ENCODE measurements at regions not wholly inside any gene's neighbourhood (a gene's known extent, or its start where the extent isn't known, plus 50 kb on each side); places are given as distances from the start of the nearest gene placed in this dataset.

GRCh38 chr13:29664591-29664990 is 69.1 kb upstream of the SLC7A1 start:
- Histone ChIP-seq H3K4me3 (ENCODE audit: insufficient read depth, low read depth, low read length) (no peak overlapping the region), H3K9me3 (ENCODE audit: insufficient read depth, low read depth, low read length) (no peaks in the 10 kb centered on the region), H3K4me1 (ENCODE audit: insufficient read depth, low read length) (no peaks in the 10 kb centered on the region), H3K4me2 (ENCODE audit: low read length) (no peak overlapping the region), H3K27me3 (ENCODE audit: insufficient read depth, low read length) (no peaks in the 10 kb centered on the region), H4K20me1 (ENCODE audit: insufficient read depth, low read length) (no peaks in the 10 kb centered on the region), H3K79me2 (ENCODE audit: insufficient read depth, low read length) (no peaks in the 10 kb centered on the region), H3K27ac (ENCODE audit: low read depth, low read length) (no peak overlapping the region), H3K9ac (ENCODE audit: low read length) (no peak overlapping the region), H2AFZ (ENCODE audit: low read depth, low read length) (no peak overlapping the region), H3K36me3 (ENCODE audit: insufficient read depth, low read length) (no peaks in the 10 kb centered on the region)
- Mint-ChIP-seq H3K9me3 (ENCODE audit: unreplicated experiment) (peaks cover 48% of the 10 kb centered on the region), H3K27ac (ENCODE audit: unreplicated experiment) (no peak overlapping the region), H3K4me3 (ENCODE audit: unreplicated experiment) (no peak overlapping the region), H3K4me1 (ENCODE audit: low read depth, unreplicated experiment) (no peaks in the 10 kb centered on the region), H3K36me3 (ENCODE audit: low read depth, unreplicated experiment) (peaks cover 4% of the 10 kb centered on the region), H3K27me3 (ENCODE audit: low read depth, unreplicated experiment) (peaks cover 13% of the 10 kb centered on the region)
- TF ChIP-seq EZH2 (IDR thresholded peaks at IDR 0.05; ENCODE audit: insufficient read depth, low read length) (no peak), CTCF (IDR thresholded peaks at IDR 0.05; ENCODE audit: insufficient read depth, low read depth, low read length) (no peak)
- FAIRE-seq (no peak), DNase-seq (ENCODE audit: low read depth) (no peak)

- Histone ChIP-seq H3K27ac (ENCODE audit: low read depth, low read length) (peak overlapping the region; percentile 19), H2AFZ (ENCODE audit: low read depth, low read length) (no peak overlapping the region), H3K36me3 (ENCODE audit: insufficient read depth, low read length) (no peaks in the 10 kb centered on the region), H3K4me3 (ENCODE audit: insufficient read depth, low read depth, low read length) (no peak overlapping the region), H3K9ac (ENCODE audit: low read length) (no peak overlapping the region), H3K4me2 (ENCODE audit: low read length) (peak overlapping the region; percentile 57), H3K9me3 (ENCODE audit: insufficient read depth, low read depth, low read length) (no peaks in the 10 kb centered on the region), H3K4me1 (ENCODE audit: insufficient read depth, low read length) (peaks cover 9% of the 10 kb centered on the region), H3K79me2 (ENCODE audit: insufficient read depth, low read length) (no peaks in the 10 kb centered on the region), H4K20me1 (ENCODE audit: insufficient read depth, low read length) (no peaks in the 10 kb centered on the region), H3K27me3 (ENCODE audit: insufficient read depth, low read length) (no peaks in the 10 kb centered on the region)
- H3K27ac Mint-ChIP-seq (ENCODE audit: unreplicated experiment): no peak overlapping the region
- TF ChIP-seq CTCF (IDR thresholded peaks at IDR 0.05; ENCODE audit: insufficient read depth, low read depth, low read length) (no peak), EZH2 (IDR thresholded peaks at IDR 0.05; ENCODE audit: insufficient read depth, low read length) (no peak)
- FAIRE-seq (peak; percentile 59), DNase-seq (ENCODE audit: low read depth) (peak; percentile 82)
- H3K4me3 Mint-ChIP-seq (ENCODE audit: unreplicated experiment): no peak overlapping the region
- no peaks in the 10 kb centered on the region for H3K27me3 Mint-ChIP-seq (ENCODE audit: low read depth, unreplicated experiment)
- peaks cover 2% of the 10 kb centered on the region for H3K4me1 Mint-ChIP-seq (ENCODE audit: low read depth, unreplicated experiment)
- peaks cover 9% of the 10 kb centered on the region for H3K36me3 Mint-ChIP-seq (ENCODE audit: low read depth, unreplicated experiment)
- peaks cover 17% of the 10 kb centered on the region for H3K9me3 Mint-ChIP-seq (ENCODE audit: unreplicated experiment)
Measured at GRCh38 chr13:29654843-29655547, 59.5 kb upstream of the SLC7A1 start.

- Mint-ChIP-seq H3K36me3 (ENCODE audit: low read depth, unreplicated experiment) (peaks cover 9% of the 10 kb centered on the region), H3K9me3 (ENCODE audit: unreplicated experiment) (peaks cover 11% of the 10 kb centered on the region), H3K4me1 (ENCODE audit: low read depth, unreplicated experiment) (peaks cover 2% of the 10 kb centered on the region), H3K4me3 (ENCODE audit: unreplicated experiment) (no peak overlapping the region), H3K27ac (ENCODE audit: unreplicated experiment) (no peak overlapping the region), H3K27me3 (ENCODE audit: low read depth, unreplicated experiment) (no peaks in the 10 kb centered on the region)
- FAIRE-seq (no peak), DNase-seq (ENCODE audit: low read depth) (no peak)
- peak overlapping the region; percentile 38 for H3K27ac ChIP-seq (ENCODE audit: low read depth, low read length)
- no peak overlapping the region for H3K4me3 ChIP-seq (ENCODE audit: insufficient read depth, low read depth, low read length)
- H3K9ac ChIP-seq (ENCODE audit: low read length): no peak overlapping the region
- no peak overlapping the region for H3K4me2 ChIP-seq (ENCODE audit: low read length)
- no peaks in the 10 kb centered on the region for H3K79me2 ChIP-seq (ENCODE audit: insufficient read depth, low read length)
- no peaks in the 10 kb centered on the region for H3K27me3 ChIP-seq (ENCODE audit: insufficient read depth, low read length)
- no peak overlapping the region for H2AFZ ChIP-seq (ENCODE audit: low read depth, low read length)
- no peak for TF ChIP-seq CTCF (IDR thresholded peaks at IDR 0.05; ENCODE audit: insufficient read depth, low read depth, low read length)
- H4K20me1 ChIP-seq (ENCODE audit: insufficient read depth, low read length): no peaks in the 10 kb centered on the region
- H3K36me3 ChIP-seq (ENCODE audit: insufficient read depth, low read length): no peaks in the 10 kb centered on the region
- no peaks in the 10 kb centered on the region for H3K9me3 ChIP-seq (ENCODE audit: insufficient read depth, low read depth, low read length)
- H3K4me1 ChIP-seq (ENCODE audit: insufficient read depth, low read length): peaks cover 9% of the 10 kb centered on the region
Measured at GRCh38 chr13:29654384-29654783, 58.9 kb upstream of the SLC7A1 start.

All from astrocyte (in vitro differentiated cells and primary cell).